ENCODE measurements at regions not wholly inside any gene's neighbourhood (a gene's known extent, or its start where the extent isn't known, plus 50 kb on each side); places are given as distances from the start of the nearest gene placed in this dataset.

- TF ChIP-seq CTCF (conservative IDR thresholded peaks at IDR 0.05; ENCODE audit: low read length): no peak
- no peak for TF ChIP-seq EZH2phosphoT487 (IDR thresholded peaks at IDR 0.05; ENCODE audit: borderline replicate concordance, low read depth, low read length)
Observed at GRCh38 chr18:77648411-77648810, 398.8 kb downstream of the GALR1 start.
